ENCODE measurements at regions not wholly inside any gene's neighbourhood (a gene's known extent, or its start where the extent isn't known, plus 50 kb on each side); places are given as distances from the start of the nearest gene placed in this dataset.

- H4K5ac ChIP-seq (ENCODE audit: insufficient read length, low read depth, low read length), result no peak overlapping the region
- no peaks in the 10 kb centered on the region for H4K20me1 ChIP-seq (ENCODE audit: control insufficient read depth, insufficient read depth, insufficient read length)
- no peak overlapping the region for H2BK15ac ChIP-seq (ENCODE audit: low read depth, low read length)
- no peaks in the 10 kb centered on the region for H3K27me3 ChIP-seq (ENCODE audit: insufficient read depth, low read length)
- H3K4me1 ChIP-seq (ENCODE audit: insufficient read depth, low read length), result no peaks in the 10 kb centered on the region
- H3K4ac ChIP-seq (ENCODE audit: low read depth, low read length), result no peak overlapping the region
- no peak overlapping the region for H3K27ac ChIP-seq (ENCODE audit: insufficient read length, low read depth, low read length)
- no CpG with 5 or more reads among the region's 3 CpGs for WGBS (ENCODE audit: extremely low coverage, insufficient read length, low lambda C conversion rate)
- no peak overlapping the region for H3K23ac ChIP-seq (ENCODE audit: insufficient read length, low read depth, low read length)
- no peaks in the 10 kb centered on the region for H3K79me2 ChIP-seq (ENCODE audit: insufficient read depth, low read length)
- no peak overlapping the region for H3K56ac ChIP-seq (ENCODE audit: insufficient read length, low read depth, low read length)
- Mint-ChIP-seq H3K27ac (no peak overlapping the region), H3K36me3 (ENCODE audit: insufficient read depth in 1 of 3, low read depth in 3 of 3) (no peaks in the 10 kb centered on the region), H3K4me3 (no peak overlapping the region), H3K9me3 (no peaks in the 10 kb centered on the region; a peak in 1 of 5 replicates), H3K27me3 (ENCODE audit: low read depth) (no peaks in the 10 kb centered on the region; the same call in 1 of the 2 replicates), H3K4me1 (peaks cover 5 to 7% of the 10 kb centered on the region in 2 experiments)
- no peak overlapping the region for H2BK20ac ChIP-seq (ENCODE audit: low read depth, low read length, poor library complexity, severe bottlenecking)
- H2BK12ac ChIP-seq (ENCODE audit: insufficient read length, low read depth, low read length), result no peak overlapping the region
- no peak overlapping the region for H2AK5ac ChIP-seq (ENCODE audit: insufficient read length, low read length)
- H3K79me1 ChIP-seq (ENCODE audit: insufficient read depth, low read depth, low read length, poor library complexity, severe bottlenecking), result no peaks in the 10 kb centered on the region
- H3K18ac ChIP-seq (ENCODE audit: insufficient read length, low read depth, low read length), result no peak overlapping the region
- H3K9ac ChIP-seq (ENCODE audit: extremely low read depth, insufficient read length, low read length), result no peak overlapping the region
- no peak overlapping the region for H2BK5ac ChIP-seq (ENCODE audit: insufficient read length, low read length)
- H3T11ph ChIP-seq (ENCODE audit: low read length), result no peak overlapping the region
- no peak for DNase-seq
- H4K91ac ChIP-seq (ENCODE audit: insufficient read length, low read depth, low read length), result no peak overlapping the region
- H2BK120ac ChIP-seq (ENCODE audit: low read depth, low read length, poor library complexity, severe bottlenecking), result no peak overlapping the region
- no peak for TF ChIP-seq CTCF (conservative IDR thresholded peaks at IDR 0.05)
- no peak overlapping the region for H3K4me2 ChIP-seq (ENCODE audit: insufficient read depth, insufficient read length, low read length)
- H3K23me2 ChIP-seq (ENCODE audit: insufficient read length, low read depth, low read length, poor library complexity, severe bottlenecking), result no peaks in the 10 kb centered on the region
- H3K9me3 ChIP-seq (ENCODE audit: control insufficient read depth, low read depth, low read length), result no peaks in the 10 kb centered on the region
- H4K8ac ChIP-seq (replicated peaks; ENCODE audit: insufficient read length, low read depth, low read length), result no peak overlapping the region
- no peak overlapping the region for H2AFZ ChIP-seq (ENCODE audit: low read length)
- no peak overlapping the region for H3K14ac ChIP-seq (ENCODE audit: insufficient read depth, low read length)
Observed at GRCh38 chr10:3866332-3866731, 81.3 kb upstream of the KLF6 start.
